ENCODE measurements at regions not wholly inside any gene's neighbourhood (a gene's known extent, or its start where the extent isn't known, plus 50 kb on each side); places are given as distances from the start of the nearest gene placed in this dataset.

DNA sequence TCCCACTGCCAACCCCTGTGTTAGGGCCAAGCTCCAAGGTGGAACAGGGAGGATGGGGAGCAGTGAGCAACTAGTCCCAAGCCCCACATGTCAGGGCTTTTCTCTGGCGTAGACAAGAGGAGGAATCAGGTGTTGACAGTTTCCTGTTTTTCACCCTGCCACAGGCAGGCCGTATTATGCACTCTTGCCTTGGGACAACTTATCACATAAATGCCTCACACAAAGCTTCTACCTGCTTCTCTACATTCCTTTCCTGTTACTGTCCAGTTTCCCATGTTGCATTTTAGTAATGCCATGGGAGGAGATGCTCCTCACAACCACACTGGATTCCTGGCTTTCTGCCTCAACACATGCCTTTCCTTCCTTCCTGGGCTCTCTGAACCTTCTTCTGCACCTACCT, 381.2 kb upstream of the ATP11B start:
- TF ChIP-seq, protein P1, sequence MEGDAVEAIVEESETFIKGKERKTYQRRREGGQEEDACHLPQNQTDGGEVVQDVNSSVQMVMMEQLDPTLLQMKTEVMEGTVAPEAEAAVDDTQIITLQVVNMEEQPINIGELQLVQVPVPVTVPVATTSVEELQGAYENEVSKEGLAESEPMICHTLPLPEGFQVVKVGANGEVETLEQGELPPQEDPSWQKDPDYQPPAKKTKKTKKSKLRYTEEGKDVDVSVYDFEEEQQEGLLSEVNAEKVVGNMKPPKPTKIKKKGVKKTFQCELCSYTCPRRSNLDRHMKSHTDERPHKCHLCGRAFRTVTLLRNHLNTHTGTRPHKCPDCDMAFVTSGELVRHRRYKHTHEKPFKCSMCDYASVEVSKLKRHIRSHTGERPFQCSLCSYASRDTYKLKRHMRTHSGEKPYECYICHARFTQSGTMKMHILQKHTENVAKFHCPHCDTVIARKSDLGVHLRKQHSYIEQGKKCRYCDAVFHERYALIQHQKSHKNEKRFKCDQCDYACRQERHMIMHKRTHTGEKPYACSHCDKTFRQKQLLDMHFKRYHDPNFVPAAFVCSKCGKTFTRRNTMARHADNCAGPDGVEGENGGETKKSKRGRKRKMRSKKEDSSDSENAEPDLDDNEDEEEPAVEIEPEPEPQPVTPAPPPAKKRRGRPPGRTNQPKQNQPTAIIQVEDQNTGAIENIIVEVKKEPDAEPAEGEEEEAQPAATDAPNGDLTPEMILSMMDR (IDR thresholded peaks at IDR 0.05): no peak
- TF ChIP-seq POLR2A (IDR thresholded peaks at IDR 0.05): no peak

Data from body of pancreas (tissue), 4 donors.